Thoracic aorta (tissue), 2 donors: ENCODE measurements at regions not wholly inside any gene's neighbourhood (a gene's known extent, or its start where the extent isn't known, plus 50 kb on each side); places are given as distances from the start of the nearest gene placed in this dataset.

Experiments used
- ATAC-seq: fragments of 150-250 bp; one replicate; pipeline ENCODE4 v1.8.0; 2017; ENCODE audit warnings: low read depth; ENCODE audit not compliant: insufficient number of reproducible peaks, low FRiP score
- DNase-seq: peaks from one replicate; pipeline ENCODE4 v3.0.0-alpha.2; 2020; ENCODE audit warnings: low spot score
- H3K27ac ChIP-seq, 2 donors: fragments of 200-600 bp; sonication (generic); 1 replicate in 1 of 2; 2 replicates in 1 of 2; pipeline ENCODE4 v1.5.1; 2016; ENCODE audit warnings: mild to moderate bottlenecking in 2 of 2, moderate library complexity in 2 of 2
- H3K27me3 ChIP-seq: fragments of 200-600 bp; sonication (generic); replicated peaks from 2 replicates; pipeline ENCODE4 v1.6.0; 2016; ENCODE audit warnings: mild to moderate bottlenecking; ENCODE audit not compliant: insufficient read depth
- H3K36me3 ChIP-seq: fragments of 200-600 bp; sonication (generic); one replicate; pipeline ENCODE4 v1.5.1; 2016
- H3K4me1 ChIP-seq, 2 donors: fragments of 200-600 bp; sonication (generic); 1 replicate in 1 of 2; 2 replicates in 1 of 2; pipeline versions ENCODE4 v1.5.1 to v1.6.0; 2016; ENCODE audit warnings: low read depth in 2 of 2, mild to moderate bottlenecking in 1 of 2; ENCODE audit not compliant: control insufficient read depth in 1 of 2
- H3K4me3 ChIP-seq: fragments of 200-600 bp; sonication (generic); 2 replicates; pipeline ENCODE4 v1.5.1; 2016; ENCODE audit warnings: mild to moderate bottlenecking
- H3K9me3 ChIP-seq: fragments of 200-600 bp; sonication (generic); 2 replicates; pipeline ENCODE4 v1.5.1; 2016
- TF ChIP-seq, protein P1 (sequence below): fragments of 200-600 bp; sonication (generic); IDR thresholded peaks from one replicate; pipeline ENCODE4 v1.5.1; 2019; ENCODE audit warnings: antibody characterized with exemption

DNA sequence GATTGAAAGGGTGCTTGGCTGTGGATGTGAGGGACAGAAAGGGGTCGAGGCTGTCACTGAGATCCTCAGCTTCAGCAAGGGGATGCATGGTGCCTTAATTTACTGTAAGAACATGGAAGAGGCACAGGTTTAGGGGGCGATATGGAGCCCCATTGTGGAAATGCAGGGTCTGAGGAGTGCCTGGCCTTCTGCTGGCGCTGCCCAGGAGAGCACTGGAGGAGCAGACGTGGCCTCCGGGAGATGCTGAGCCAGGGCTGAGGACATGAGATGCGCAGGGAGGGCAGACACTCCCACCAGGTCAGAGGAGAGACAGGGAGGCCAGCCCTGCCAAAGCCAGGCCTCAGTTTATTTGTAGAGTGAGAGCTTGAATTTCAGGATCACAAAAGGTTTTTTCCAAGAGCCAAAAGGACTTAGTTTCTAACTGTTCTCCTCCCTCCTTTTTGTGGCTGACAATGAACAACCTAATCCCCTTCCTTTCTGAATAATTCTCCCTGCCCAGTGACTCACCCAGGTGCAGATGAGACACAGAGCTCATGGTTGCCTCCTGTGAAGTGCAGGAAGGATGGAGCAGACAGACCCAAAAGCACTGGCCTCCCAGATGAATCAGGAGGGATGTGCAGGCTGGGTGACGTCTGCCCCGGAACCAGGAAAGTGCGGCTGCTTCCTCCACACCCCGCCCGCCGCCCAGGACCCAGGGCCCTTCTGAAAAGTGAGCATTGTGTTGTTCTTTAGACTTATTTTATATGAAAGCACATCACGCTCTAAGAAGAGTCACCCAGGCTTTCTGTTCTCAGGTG, 73.0 kb upstream of the TMPRSS2 start:
- no peaks in the 10 kb centered on the region for H3K27me3 ChIP-seq
- TF ChIP-seq, protein P1, sequence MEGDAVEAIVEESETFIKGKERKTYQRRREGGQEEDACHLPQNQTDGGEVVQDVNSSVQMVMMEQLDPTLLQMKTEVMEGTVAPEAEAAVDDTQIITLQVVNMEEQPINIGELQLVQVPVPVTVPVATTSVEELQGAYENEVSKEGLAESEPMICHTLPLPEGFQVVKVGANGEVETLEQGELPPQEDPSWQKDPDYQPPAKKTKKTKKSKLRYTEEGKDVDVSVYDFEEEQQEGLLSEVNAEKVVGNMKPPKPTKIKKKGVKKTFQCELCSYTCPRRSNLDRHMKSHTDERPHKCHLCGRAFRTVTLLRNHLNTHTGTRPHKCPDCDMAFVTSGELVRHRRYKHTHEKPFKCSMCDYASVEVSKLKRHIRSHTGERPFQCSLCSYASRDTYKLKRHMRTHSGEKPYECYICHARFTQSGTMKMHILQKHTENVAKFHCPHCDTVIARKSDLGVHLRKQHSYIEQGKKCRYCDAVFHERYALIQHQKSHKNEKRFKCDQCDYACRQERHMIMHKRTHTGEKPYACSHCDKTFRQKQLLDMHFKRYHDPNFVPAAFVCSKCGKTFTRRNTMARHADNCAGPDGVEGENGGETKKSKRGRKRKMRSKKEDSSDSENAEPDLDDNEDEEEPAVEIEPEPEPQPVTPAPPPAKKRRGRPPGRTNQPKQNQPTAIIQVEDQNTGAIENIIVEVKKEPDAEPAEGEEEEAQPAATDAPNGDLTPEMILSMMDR: no peak
- H3K36me3 ChIP-seq: no peaks in the 10 kb centered on the region
- peaks cover 14% of the 10 kb centered on the region for H3K9me3 ChIP-seq
- H3K27ac ChIP-seq: no peak overlapping the region
- ATAC-seq (no peak), DNase-seq (no peak)
- H3K4me3 ChIP-seq: no peak overlapping the region
- H3K4me1 ChIP-seq: no peaks in the 10 kb centered on the region

DNA sequence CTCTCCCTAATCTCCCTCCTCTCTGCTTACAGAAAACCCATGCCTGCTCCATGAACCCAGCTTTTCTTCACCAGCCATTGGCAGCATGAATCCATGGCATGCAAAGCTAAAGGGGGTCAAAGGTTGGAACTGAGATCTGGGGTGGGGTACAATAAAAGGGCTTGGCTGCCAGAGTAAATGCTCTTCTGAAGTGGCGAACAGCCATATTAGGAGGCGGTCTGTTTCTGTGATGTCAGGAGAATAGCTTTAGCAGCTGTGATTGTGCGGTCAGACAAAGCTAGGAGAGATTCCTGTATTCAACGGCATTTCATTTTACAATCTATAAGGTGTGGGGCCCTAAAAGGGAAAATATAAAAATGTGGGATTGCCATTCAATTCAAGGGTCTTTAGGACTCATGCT, 71.7 kb upstream of the TMPRSS2 start:
- TF ChIP-seq, protein P1: no peak
- DNase-seq: no peak
- Histone ChIP-seq H3K4me1 (no peaks in the 10 kb centered on the region), H3K27ac (no peak overlapping the region), H3K27me3 (no peaks in the 10 kb centered on the region), H3K4me3 (no peak overlapping the region), H3K9me3 (peaks cover 14% of the 10 kb centered on the region), H3K36me3 (no peaks in the 10 kb centered on the region)
- ATAC-seq: no peak

DNA sequence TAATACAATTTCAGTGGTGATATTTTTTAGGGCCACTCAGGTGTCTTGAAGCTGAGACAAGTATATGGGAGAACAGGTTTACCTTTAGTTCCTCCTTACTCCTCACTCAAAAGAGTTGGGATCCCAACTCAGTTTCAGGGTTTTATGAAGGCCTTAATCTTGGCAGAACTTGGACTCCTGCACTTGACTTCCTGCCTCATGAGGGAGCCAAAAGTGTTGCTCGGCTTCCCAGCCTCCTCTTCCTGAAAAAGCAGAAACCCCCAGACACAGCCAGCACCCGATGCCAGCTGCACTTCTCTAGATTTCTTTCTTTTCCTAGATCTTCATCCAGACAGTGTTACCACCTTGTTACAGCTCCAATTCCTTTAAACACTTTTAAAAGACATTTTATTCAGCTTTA, 70.8 kb upstream of the TMPRSS2 start:
- H3K36me3 ChIP-seq: no peaks in the 10 kb centered on the region

DNA sequence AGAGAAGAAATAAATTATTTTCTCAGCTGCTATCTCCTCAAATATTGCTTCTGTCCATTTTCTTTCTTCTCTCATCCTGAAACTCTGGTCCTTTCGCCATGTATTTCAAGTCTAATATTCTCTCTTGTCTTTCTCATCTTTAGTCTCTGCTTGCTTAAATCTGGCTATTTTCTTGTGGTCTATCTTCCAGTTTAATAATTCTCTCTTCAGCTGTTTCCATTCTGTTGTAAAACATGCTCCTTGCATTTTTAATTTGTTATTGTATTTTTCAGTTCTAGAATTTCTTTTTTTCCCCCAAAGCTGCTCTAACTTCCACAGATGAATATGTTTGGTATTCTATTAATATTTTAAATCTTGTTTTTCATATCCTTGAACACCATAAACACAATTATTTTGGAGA, 70.1 kb upstream of the TMPRSS2 start:
- no peaks in the 10 kb centered on the region for H3K4me1 ChIP-seq
- DNase-seq (no peak), ATAC-seq (no peak)
- H3K27ac ChIP-seq: no peak overlapping the region
- no peaks in the 10 kb centered on the region for H3K36me3 ChIP-seq
- no peaks in the 10 kb centered on the region for H3K27me3 ChIP-seq
- peaks cover 14% of the 10 kb centered on the region for H3K9me3 ChIP-seq
- H3K4me3 ChIP-seq: no peak overlapping the region
- TF ChIP-seq, protein P1: no peak

More for the DNA sequence above, 70.8 kb upstream of the TMPRSS2 start:
- no peak for ATAC-seq
- no peak for DNase-seq
- H3K27me3 ChIP-seq: no peaks in the 10 kb centered on the region
- no peak overlapping the region for H3K4me3 ChIP-seq
- TF ChIP-seq, protein P1: no peak
- peaks cover 14% of the 10 kb centered on the region for H3K9me3 ChIP-seq
- no peaks in the 10 kb centered on the region for H3K4me1 ChIP-seq
- H3K27ac ChIP-seq: no peak overlapping the region

DNA sequence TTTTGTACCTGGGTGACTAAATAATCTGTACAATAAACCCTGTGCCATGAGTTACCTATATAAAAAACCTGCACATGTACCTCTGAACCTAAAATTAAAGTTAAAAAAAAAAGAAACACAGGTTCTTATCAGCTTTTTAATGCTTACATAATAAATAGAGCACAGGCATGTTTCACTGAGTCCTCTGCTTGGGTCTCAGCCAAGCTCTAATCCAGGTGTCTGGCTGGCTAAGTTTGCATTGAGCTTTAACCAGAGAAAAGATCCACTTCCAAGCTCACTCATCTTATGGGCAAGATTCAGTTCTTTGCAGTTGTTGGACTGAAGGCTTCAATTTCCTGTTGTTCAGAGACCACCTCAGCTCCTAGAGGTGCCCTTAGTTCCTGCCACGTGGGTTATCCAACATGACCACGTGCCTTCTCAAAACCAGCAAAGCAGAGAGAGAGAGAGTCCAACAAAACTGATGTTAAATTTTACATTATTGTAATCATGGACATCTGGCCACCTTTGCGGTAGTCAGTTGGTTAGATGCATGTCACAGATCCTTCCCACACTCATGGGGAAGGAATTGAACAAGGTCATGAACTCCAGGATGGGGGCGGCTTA, 68.2 kb upstream of the TMPRSS2 start:
- Histone ChIP-seq H3K4me1 (no peaks in the 10 kb centered on the region), H3K9me3 (peaks cover 19% of the 10 kb centered on the region), H3K27ac (no peak overlapping the region), H3K4me3 (no peak overlapping the region), H3K27me3 (no peaks in the 10 kb centered on the region), H3K36me3 (no peaks in the 10 kb centered on the region)
- TF ChIP-seq, protein P1: no peak
- no peak for ATAC-seq
- no peak for DNase-seq
